H9 (cell line): ENCODE measurements at regions not wholly inside any gene's neighbourhood (a gene's known extent, or its start where the extent isn't known, plus 50 kb on each side); places are given as distances from the start of the nearest gene placed in this dataset.

Source experiments
- DNase-seq: peaks from one replicate; pipeline ENCODE4 v3.0.0-alpha.2; 2017
- H2AFZ ChIP-seq: one replicate; pipeline ENCODE4 v1.6.1; 2013; ENCODE audit warnings: mild to moderate bottlenecking, low read length, control low read depth, moderate library complexity
- H2AK5ac ChIP-seq: 2 replicates; pipeline ENCODE4 v1.6.1; 2013; ENCODE audit warnings: low read length, control low read depth, mixed read lengths; ENCODE audit not compliant: insufficient read length
- H2BK120ac ChIP-seq: one replicate; pipeline ENCODE4 v1.6.1; 2013; ENCODE audit warnings: low read depth, mild to moderate bottlenecking, low read length, control low read depth, inconsistent platforms; ENCODE audit not compliant: poor library complexity, severe bottlenecking
- H2BK12ac ChIP-seq: 2 replicates; pipeline ENCODE4 v1.6.1; 2013; ENCODE audit warnings: low read length, control low read depth, mixed read lengths, low read depth; ENCODE audit not compliant: insufficient read length
- H2BK15ac ChIP-seq: 2 replicates; pipeline ENCODE4 v1.6.1; 2013; ENCODE audit warnings: low read depth, low read length, control low read depth
- H2BK20ac ChIP-seq: one replicate; pipeline ENCODE4 v1.6.1; 2013; ENCODE audit warnings: low read depth, mild to moderate bottlenecking, low read length, control low read depth, inconsistent platforms; ENCODE audit not compliant: poor library complexity, severe bottlenecking
- H2BK5ac ChIP-seq: 2 replicates; pipeline ENCODE4 v1.6.1; 2013; ENCODE audit warnings: low read length, control low read depth, mixed read lengths; ENCODE audit not compliant: insufficient read length
- H3K14ac ChIP-seq: 2 replicates; pipeline ENCODE4 v1.6.1; 2013; ENCODE audit warnings: low read length, control low read depth; ENCODE audit not compliant: insufficient read depth
- H3K18ac ChIP-seq: 2 replicates; pipeline ENCODE4 v1.6.1; 2013; ENCODE audit warnings: low read depth, mild to moderate bottlenecking, mixed read lengths, low read length, control low read depth; ENCODE audit not compliant: insufficient read length
- H3K23ac ChIP-seq: 2 replicates; pipeline ENCODE4 v1.6.1; 2013; ENCODE audit warnings: low read length, control low read depth, mixed read lengths, low read depth; ENCODE audit not compliant: insufficient read length
- H3K23me2 ChIP-seq: 2 replicates; pipeline ENCODE4 v1.6.1; 2013; ENCODE audit warnings: low read depth, mild to moderate bottlenecking, mixed read lengths, low read length, control low read depth; ENCODE audit not compliant: insufficient read length, poor library complexity, severe bottlenecking
- H3K27ac ChIP-seq: 2 replicates; pipeline ENCODE4 v1.5.1; 2013; ENCODE audit warnings: low read length, control low read depth, mixed read lengths, low read depth; ENCODE audit not compliant: insufficient read length
- H3K27me3 ChIP-seq: 2 replicates; pipeline ENCODE4 v1.6.1; 2013; ENCODE audit warnings: low read length, control low read depth, inconsistent platforms; ENCODE audit not compliant: insufficient read depth
- H3K4ac ChIP-seq: 2 replicates; pipeline ENCODE4 v1.6.1; 2013; ENCODE audit warnings: low read depth, mild to moderate bottlenecking, control low read depth, inconsistent platforms, low read length, moderate library complexity
- H3K4me1 ChIP-seq: 2 replicates; pipeline ENCODE4 v1.6.1; 2013; ENCODE audit warnings: low read length, control low read depth, inconsistent platforms; ENCODE audit not compliant: insufficient read depth
- H3K4me2 ChIP-seq: 2 replicates; pipeline ENCODE4 v1.6.1; 2013; ENCODE audit warnings: low read length, control low read depth, mixed read lengths; ENCODE audit not compliant: insufficient read length, insufficient read depth
- H3K56ac ChIP-seq: 2 replicates; pipeline ENCODE4 v1.6.1; 2013; ENCODE audit warnings: low read depth, mild to moderate bottlenecking, mixed read lengths, low read length, control low read depth; ENCODE audit not compliant: insufficient read length
- H3K79me1 ChIP-seq: 2 replicates; pipeline ENCODE4 v1.6.1; 2013; ENCODE audit warnings: low read depth, mild to moderate bottlenecking, moderate library complexity, low read length, control low read depth, inconsistent platforms; ENCODE audit not compliant: insufficient read depth, poor library complexity, severe bottlenecking
- H3K79me2 ChIP-seq: 2 replicates; pipeline ENCODE4 v1.6.1; 2013; ENCODE audit warnings: low read length, control low read depth, inconsistent platforms; ENCODE audit not compliant: insufficient read depth
- H3K9ac ChIP-seq: 2 replicates; pipeline ENCODE4 v1.6.1; 2013; ENCODE audit warnings: low read length, control low read depth, mixed read lengths; ENCODE audit not compliant: insufficient read length; ENCODE audit errors: extremely low read depth
- H3K9me3 ChIP-seq: one replicate; pipeline ENCODE4 v1.6.1; 2013; ENCODE audit warnings: low read depth, low read length, inconsistent platforms; ENCODE audit not compliant: control insufficient read depth
- H3T11ph ChIP-seq: one replicate; pipeline ENCODE4 v1.6.1; 2013; ENCODE audit warnings: mild to moderate bottlenecking, low read length, control low read depth, inconsistent platforms
- H4K20me1 ChIP-seq: one replicate; pipeline ENCODE4 v1.6.1; 2013; ENCODE audit not compliant: control insufficient read depth, insufficient read length, insufficient read depth
- H4K5ac ChIP-seq: 2 replicates; pipeline ENCODE4 v1.6.1; 2013; ENCODE audit warnings: low read depth, mild to moderate bottlenecking, mixed read lengths, low read length, control low read depth; ENCODE audit not compliant: insufficient read length
- H4K8ac ChIP-seq: replicated peaks from 2 replicates; pipeline ENCODE4 v1.6.1; 2013; ENCODE audit warnings: low read length, control low read depth, mixed read lengths, low read depth; ENCODE audit not compliant: insufficient read length
- H4K91ac ChIP-seq: 2 replicates; pipeline ENCODE4 v1.6.1; 2013; ENCODE audit warnings: low read depth, mild to moderate bottlenecking, moderate library complexity, mixed read lengths, low read length, control low read depth; ENCODE audit not compliant: insufficient read length
- H3K27ac Mint-ChIP-seq, 3 experiments: 2 replicates in 2 of 3; 3 replicates in 1 of 3; pipeline ENCODE4 v1.8.0; 2020 to 2021; ENCODE audit warnings: mixed read lengths in 3 of 3, mild to moderate bottlenecking in 1 of 3, moderate library complexity in 1 of 3
- H3K27me3 Mint-ChIP-seq: 2 replicates; pipeline ENCODE4 v1.8.0; 2021; ENCODE audit warnings: low read depth, mild to moderate bottlenecking, moderate library complexity, mixed read lengths
- H3K36me3 Mint-ChIP-seq, 3 experiments: 2 replicates in 2 of 3; 3 replicates in 1 of 3; pipeline ENCODE4 v1.8.0; 2020 to 2021; ENCODE audit warnings: low read depth in 3 of 3, mixed read lengths in 3 of 3; ENCODE audit not compliant: insufficient read depth in 1 of 3
- H3K4me1 Mint-ChIP-seq, 2 experiments: 2 replicates each; pipeline ENCODE4 v1.8.0; 2020; ENCODE audit warnings: mixed read lengths in 2 of 2
- H3K4me3 Mint-ChIP-seq, 2 experiments: 2 replicates in 1 of 2; 3 replicates in 1 of 2; pipeline ENCODE4 v1.8.0; 2020 to 2021; ENCODE audit warnings: mild to moderate bottlenecking in 2 of 2, mixed read lengths in 2 of 2, moderate library complexity in 1 of 2
- H3K9me3 Mint-ChIP-seq, 2 experiments: 2 replicates in 1 of 2; 3 replicates in 1 of 2; pipeline ENCODE4 v1.8.0; 2020; ENCODE audit warnings: mild to moderate bottlenecking in 2 of 2, mixed read lengths in 2 of 2, moderate library complexity in 1 of 2
- WGBS: extraction: QIAGEN DNeasy Blood & Tissue Kit; methylation state at CpG from one replicate; pipeline ENCODE4 v1.1.7; 2013; ENCODE audit warnings: missing lambda C conversion rate, low lambda C conversion rate, mixed read lengths; ENCODE audit not compliant: insufficient read length; ENCODE audit errors: extremely low coverage; 5-methylcytosine and 5-hydroxymethylcytosine counted together
- TF ChIP-seq, protein P1 (sequence below): fragments of 200-600 bp; sonication (generic); conservative IDR thresholded peaks from 3 replicates; pipeline ENCODE4 v1.8.0; 2021; ENCODE audit warnings: antibody characterized with exemption, mild to moderate bottlenecking

DNA sequence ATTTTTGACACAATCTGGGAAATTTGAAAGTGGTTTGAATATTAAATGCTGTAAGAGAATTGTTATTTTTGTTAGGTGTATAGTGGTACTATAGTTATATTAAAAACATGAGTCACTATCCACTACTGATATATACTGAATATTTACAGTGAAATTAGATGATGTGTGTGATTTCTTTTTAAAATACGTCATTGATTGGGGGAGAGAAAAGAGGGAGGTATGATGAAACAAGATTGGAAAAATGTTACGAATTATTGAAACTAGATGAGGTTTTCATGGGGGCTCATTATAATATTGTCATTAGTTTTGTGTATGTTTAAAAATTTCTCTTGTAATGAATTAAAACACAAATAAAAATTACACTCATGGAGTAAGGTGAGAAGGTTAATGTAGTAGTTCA is 571.4 kb downstream of the HTR7 start:
- Histone ChIP-seq H3K23ac (no peak overlapping the region), H4K20me1 (no peaks in the 10 kb centered on the region), H3K4ac (no peak overlapping the region), H3K18ac (no peak overlapping the region), H2AFZ (no peak overlapping the region), H2BK120ac (no peak overlapping the region), H3K4me2 (no peak overlapping the region), H3K9me3 (no peaks in the 10 kb centered on the region), H3K14ac (no peak overlapping the region), H2BK5ac (no peak overlapping the region), H3K79me1 (no peaks in the 10 kb centered on the region), H3K79me2 (no peaks in the 10 kb centered on the region), H2AK5ac (no peak overlapping the region), H4K5ac (no peak overlapping the region), H3K9ac (no peak overlapping the region), H3T11ph (no peak overlapping the region), H2BK20ac (no peak overlapping the region), H3K4me1 (no peaks in the 10 kb centered on the region), H3K56ac (no peak overlapping the region), H2BK12ac (no peak overlapping the region), H3K27me3 (no peaks in the 10 kb centered on the region), H3K27ac (no peak overlapping the region), H4K91ac (no peak overlapping the region), H3K23me2 (no peaks in the 10 kb centered on the region), H2BK15ac (no peak overlapping the region), H4K8ac (no peak overlapping the region)
- Mint-ChIP-seq H3K4me3 (no peak overlapping the region), H3K36me3 (no peaks in the 10 kb centered on the region), H3K9me3 (no peaks in the 10 kb centered on the region), H3K27ac (peak overlapping the region in 1 of 3 experiments; percentile 29; a peak in 1 of 7 replicates), H3K27me3 (no peaks in the 10 kb centered on the region), H3K4me1 (peaks cover 15 to 17% of the 10 kb centered on the region in 2 experiments)
- no peak for DNase-seq
- TF ChIP-seq, protein P1, sequence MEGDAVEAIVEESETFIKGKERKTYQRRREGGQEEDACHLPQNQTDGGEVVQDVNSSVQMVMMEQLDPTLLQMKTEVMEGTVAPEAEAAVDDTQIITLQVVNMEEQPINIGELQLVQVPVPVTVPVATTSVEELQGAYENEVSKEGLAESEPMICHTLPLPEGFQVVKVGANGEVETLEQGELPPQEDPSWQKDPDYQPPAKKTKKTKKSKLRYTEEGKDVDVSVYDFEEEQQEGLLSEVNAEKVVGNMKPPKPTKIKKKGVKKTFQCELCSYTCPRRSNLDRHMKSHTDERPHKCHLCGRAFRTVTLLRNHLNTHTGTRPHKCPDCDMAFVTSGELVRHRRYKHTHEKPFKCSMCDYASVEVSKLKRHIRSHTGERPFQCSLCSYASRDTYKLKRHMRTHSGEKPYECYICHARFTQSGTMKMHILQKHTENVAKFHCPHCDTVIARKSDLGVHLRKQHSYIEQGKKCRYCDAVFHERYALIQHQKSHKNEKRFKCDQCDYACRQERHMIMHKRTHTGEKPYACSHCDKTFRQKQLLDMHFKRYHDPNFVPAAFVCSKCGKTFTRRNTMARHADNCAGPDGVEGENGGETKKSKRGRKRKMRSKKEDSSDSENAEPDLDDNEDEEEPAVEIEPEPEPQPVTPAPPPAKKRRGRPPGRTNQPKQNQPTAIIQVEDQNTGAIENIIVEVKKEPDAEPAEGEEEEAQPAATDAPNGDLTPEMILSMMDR: no peak
- no CpG with 5 or more reads among the region's 2 CpGs for WGBS
